Middle frontal gyrus (tissue), 1 donor: ENCODE measurements at regions not wholly inside any gene's neighbourhood (a gene's known extent, or its start where the extent isn't known, plus 50 kb on each side); places are given as distances from the start of the nearest gene placed in this dataset.

ENCODE experiments used
- DNase-seq: peaks from one replicate; pipeline ENCODE4 v3.0.0-alpha.2; 2015; ENCODE audit warnings: low spot score; ENCODE audit errors: extremely low spot score

- DNase-seq = no peak
These were observed 523.2 kb upstream of the B3GALT2 start for GRCh38 chr1:193709607-193710006.

GRCh38 chr1:193707271-193708021 lies 521.0 kb upstream of the B3GALT2 start:
- no peak for DNase-seq

- no peak for DNase-seq
These were observed 520.4 kb upstream of the B3GALT2 start for GRCh38 chr1:193706766-193707165.

- DNase-seq = no peak
These were observed 519.2 kb upstream of the B3GALT2 start for GRCh38 chr1:193705554-193705981.

- no peak for DNase-seq
These were observed 517.2 kb upstream of the B3GALT2 start for GRCh38 chr1:193703655-193704054.

GRCh38 chr1:193703121-193703520 lies 516.7 kb upstream of the B3GALT2 start:
- DNase-seq = no peak

GRCh38 chr1:193701759-193702158 lies 515.3 kb upstream of the B3GALT2 start:
- DNase-seq = no peak

GRCh38 chr1:193700710-193701355 lies 514.4 kb upstream of the B3GALT2 start:
- DNase-seq = no peak

- no peak for DNase-seq
These were observed 512.8 kb upstream of the B3GALT2 start for GRCh38 chr1:193699261-193699660.

GRCh38 chr1:193697776-193698175 lies 511.4 kb upstream of the B3GALT2 start:
- DNase-seq = no peak

GRCh38 chr1:193697115-193697762 lies 510.8 kb upstream of the B3GALT2 start:
- DNase-seq = no peak

- no peak for DNase-seq
These were observed 508.3 kb upstream of the B3GALT2 start for GRCh38 chr1:193694741-193695140.

- DNase-seq = no peak
These were observed 499.6 kb upstream of the B3GALT2 start for GRCh38 chr1:193685986-193686385.

GRCh38 chr1:193681422-193681821 lies 495.0 kb upstream of the B3GALT2 start:
- DNase-seq = no peak

GRCh38 chr1:193680924-193681316 lies 494.5 kb upstream of the B3GALT2 start:
- no peak for DNase-seq

- DNase-seq = no peak
These were observed 494.0 kb upstream of the B3GALT2 start for GRCh38 chr1:193680247-193680923.

GRCh38 chr1:193677874-193678273 lies 491.5 kb upstream of the B3GALT2 start:
- no peak for DNase-seq

GRCh38 chr1:193676996-193677549 lies 490.7 kb upstream of the B3GALT2 start:
- no peak for DNase-seq

- DNase-seq = no peak
These were observed 488.0 kb upstream of the B3GALT2 start for GRCh38 chr1:193674292-193674944.

- DNase-seq = no peak
These were observed 480.2 kb upstream of the B3GALT2 start for GRCh38 chr1:193666485-193667083.

- no peak for DNase-seq
These were observed 477.6 kb upstream of the B3GALT2 start for GRCh38 chr1:193663965-193664364.
